HG02852 (cell line): ENCODE measurements at regions not wholly inside any gene's neighbourhood (a gene's known extent, or its start where the extent isn't known, plus 50 kb on each side); places are given as distances from the start of the nearest gene placed in this dataset.

Source experiments
- ATAC-seq: cut with Tn5 transposase; IDR thresholded peaks from one replicate; pipeline ENCODE4 v1.9.1; 2021; ENCODE audit warnings: mild to moderate bottlenecking, moderate library complexity; ENCODE audit not compliant: unreplicated experiment

DNA sequence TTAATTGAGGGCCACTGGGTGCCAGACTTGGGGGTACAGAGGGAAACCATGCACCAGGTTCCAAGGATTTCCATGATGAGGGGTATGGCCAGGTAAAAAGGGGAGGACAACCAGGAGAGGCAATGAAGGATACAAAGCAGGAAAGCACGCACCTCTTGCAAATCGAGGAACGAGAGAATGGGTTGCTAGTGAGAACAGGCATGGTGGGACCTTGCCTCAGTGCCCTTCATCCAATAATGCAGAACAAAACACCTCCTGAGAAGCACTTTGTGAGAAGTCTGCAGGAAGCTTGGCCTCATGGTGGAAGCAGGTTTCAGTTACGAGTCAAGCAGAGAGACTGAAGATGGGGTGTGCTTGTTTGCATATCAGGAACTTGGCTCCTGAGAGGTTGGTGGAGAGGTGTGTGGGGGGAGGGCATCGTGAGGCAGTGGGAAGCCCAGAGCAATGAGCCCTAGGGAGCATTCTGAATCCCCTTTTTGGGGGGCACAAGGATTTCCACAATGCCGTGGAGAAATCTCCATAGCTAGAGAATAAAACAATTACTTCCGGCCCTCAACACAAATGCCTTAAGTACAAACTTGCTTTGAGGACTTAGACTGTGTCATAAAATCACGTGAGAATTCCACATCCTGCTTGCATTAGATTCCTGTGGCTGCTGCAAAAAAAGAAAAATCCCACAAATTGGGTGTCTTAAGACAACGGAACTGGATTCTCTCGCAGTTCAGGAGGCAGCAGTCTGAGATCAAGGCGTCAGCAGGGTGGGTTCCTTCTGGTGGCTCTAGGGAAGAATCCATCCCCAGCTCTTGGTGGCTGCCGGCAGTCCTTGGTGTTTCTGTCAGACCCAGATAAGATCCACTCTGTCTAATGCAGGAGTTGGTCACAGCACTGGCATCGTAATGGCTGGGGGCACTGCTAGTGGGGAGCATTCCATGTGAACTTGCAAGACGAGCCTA lies 54.9 kb upstream of the BACE2 start:
- ATAC-seq, result no peak

DNA sequence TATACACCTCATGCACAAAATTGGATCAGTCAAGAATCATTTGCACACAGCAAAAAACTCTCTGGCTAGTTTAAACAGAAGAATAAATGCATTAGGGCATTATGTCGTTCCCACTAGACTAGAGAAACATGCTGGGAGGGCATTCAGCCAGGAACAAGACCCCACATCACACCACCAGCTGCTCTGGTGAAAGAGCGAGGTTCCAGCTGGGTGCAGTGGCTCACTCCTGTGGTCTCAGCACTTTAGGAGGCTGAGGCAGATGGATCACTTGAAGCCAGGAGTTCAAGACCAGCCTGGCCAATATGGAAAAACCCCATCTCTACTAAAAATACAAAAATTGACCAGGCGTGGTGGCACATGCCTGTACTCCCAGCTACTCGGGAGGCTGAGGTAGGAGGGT lies 52.1 kb upstream of the BACE2 start:
- ATAC-seq, result no peak
